Activated effector memory CD4-positive, alpha-beta T cell treated with anti-CD3 and anti-CD28 coated beads, Interleukin-2, amount 50 U/mL, for 16 hours (primary cell): ENCODE measurements at regions not wholly inside any gene's neighbourhood (a gene's known extent, or its start where the extent isn't known, plus 50 kb on each side); places are given as distances from the start of the nearest gene placed in this dataset.
A peak's percentile ranks its signal among the peaks of the same experiment; 100 is the strongest.
"Not testable (repeated sequence)": the region's sequence is repeated elsewhere in the genome, so short reads cannot be mapped to it uniquely, and the experiment has no call there.

Experiments used
- DNase-seq: peaks from one replicate; pipeline ENCODE4 v3.0.0-alpha.2; 2020

DNA sequence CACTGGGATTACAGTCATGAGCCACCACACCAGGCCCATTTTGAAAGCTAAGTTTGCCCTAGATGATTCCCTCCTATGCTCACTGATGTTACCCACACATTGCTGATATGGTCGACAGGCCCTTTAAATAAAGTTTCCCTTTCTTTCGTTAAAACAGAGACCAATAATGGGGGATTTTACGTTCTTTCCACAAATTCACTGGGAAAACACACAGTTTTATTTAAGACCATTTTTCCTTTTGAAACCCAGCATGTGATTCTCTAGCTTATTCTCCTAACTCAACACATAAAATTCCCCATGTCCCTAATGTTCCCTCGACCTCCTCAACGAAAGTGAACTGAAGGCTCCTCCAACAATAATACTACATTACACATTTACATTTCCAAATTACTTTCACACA is 223.2 kb downstream of the ANAPC1 start:
- DNase-seq, result no peak

DNA sequence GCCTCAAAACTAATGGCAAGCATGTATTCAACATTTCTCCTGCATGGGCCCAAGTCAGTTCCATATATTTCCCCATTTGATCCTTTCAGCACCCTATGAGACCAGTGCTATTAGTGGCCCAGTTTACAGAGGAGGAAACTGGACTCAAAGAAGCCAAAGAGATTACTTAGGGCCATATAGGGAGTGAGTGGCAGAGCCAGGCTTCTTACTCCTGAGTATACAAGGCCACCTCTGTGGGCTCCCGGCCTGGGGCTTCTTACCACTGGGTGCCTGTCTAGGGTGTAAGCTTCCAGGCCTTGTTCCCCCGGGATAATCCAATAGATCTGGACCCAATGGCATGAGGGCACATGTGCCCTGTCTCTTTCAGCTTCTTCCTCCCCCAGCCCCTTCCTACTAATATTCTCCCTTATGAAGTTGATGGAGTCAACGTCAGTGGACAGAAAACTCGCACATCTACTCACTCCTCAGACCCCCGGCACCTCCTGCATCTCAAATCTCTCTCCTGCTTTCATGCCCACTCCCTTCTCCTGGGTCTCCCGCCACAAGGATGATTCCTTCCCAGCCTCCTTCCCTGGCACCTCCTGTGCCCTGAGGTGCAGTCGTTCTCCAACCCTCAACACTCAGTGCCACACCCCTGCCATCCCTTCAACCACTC is 222.6 kb downstream of the ANAPC1 start:
- DNase-seq, result no peak

DNA sequence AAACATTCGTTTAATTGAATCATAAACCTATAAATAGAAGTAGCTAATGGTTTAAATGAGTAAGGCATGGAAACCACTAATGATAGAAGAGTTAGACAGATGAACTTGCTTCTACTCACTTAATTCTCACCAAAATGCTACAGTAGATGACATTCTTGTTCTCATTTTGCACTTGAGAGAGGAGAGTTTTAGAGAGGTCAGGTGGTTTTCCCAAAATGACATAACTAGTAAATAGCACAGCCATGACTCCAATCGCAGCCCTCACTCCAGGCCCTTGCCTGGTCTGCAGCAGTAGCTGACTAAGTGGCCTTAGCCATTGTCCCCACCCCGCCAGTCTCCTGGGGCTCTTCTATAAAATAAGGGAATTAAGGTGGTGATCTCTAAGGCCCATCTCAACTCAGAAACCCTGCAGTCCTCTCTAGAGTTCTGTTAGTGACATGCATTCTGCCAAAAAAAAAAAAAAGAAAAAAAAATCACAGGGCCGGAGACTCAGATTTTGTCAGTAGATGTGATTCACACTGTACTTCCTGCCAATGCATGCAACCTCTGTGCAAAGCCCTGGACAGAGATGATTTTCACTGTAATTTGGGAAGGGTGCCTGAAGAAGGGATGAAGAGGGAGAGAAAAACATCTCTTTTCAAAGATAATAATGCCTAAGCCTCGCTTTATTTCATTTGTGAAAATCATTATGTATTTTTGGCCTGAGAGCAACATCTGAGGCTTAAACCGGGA is 221.8 kb downstream of the ANAPC1 start:
- DNase-seq, result no peak

DNA sequence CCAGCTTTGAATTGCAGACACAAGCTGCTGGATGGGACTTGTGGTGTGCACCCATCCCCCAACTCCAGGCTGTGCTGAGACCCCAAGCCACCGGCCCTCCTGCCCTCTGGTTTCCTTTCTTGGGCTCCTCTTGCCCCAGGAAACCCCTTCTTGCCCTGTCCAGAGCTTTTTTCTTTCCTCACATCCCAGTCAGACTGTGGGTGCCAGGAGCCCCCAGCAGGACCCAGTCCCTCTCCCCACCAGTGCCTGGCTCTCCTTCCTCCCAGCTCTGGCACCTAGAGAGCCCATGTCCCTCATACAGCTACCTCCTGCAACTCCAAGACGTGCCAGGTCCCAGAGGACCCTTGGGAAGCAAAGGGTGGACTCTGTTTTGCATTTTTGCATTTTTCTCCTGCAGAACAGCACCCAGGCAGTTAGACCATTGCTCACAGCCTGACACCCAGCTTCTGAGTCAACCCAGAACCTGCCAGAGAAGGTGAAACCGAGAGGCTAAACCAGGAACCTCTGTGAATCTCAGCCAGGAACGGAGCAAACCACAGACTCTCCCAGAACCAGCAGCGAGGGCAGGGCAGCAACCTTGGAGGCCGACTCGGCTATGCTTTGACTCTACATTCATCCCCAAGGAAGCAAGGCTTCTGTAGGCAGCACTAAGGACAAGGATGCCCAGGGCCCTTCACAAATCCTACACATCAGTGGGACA is 221.1 kb downstream of the ANAPC1 start:
- peak; percentile 66 for DNase-seq

DNA sequence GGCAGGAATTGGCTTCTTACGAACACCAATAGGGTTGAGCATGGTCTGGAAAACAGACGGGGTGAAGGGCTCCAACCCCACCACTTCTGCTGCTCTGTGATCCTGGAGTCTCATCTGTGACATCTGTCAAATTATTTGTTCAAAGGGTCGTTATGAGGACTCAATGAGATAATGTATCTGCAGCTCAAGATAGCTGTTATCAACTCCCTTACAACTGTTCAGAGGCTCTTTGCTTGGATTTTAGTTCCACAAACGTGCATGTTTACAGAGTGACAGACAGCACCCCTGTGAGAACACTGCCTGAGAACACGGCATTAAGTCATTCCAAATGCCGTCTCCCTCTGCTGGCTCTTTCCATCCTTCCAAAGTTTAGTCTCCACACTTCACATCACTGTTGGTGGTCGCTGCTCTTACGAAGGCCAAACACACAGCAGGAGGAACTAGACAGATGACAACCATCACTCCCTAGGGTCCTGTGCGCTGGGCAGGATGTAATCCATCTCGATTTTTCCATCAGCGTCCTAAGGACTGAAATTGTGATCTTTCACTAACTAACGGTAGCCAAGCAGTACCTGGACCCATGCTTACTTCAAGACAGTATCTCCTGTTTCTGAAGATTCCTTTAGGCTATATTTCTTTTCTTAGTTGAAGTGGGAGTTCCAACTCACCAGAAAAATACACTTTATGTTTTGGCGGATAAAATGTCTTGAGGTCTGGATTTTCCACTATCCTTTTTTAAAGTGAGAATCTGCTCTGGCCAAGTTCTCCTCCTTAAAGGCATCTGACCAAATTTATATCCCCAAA is 220.3 kb downstream of the ANAPC1 start:
- DNase-seq, result no peak

DNA sequence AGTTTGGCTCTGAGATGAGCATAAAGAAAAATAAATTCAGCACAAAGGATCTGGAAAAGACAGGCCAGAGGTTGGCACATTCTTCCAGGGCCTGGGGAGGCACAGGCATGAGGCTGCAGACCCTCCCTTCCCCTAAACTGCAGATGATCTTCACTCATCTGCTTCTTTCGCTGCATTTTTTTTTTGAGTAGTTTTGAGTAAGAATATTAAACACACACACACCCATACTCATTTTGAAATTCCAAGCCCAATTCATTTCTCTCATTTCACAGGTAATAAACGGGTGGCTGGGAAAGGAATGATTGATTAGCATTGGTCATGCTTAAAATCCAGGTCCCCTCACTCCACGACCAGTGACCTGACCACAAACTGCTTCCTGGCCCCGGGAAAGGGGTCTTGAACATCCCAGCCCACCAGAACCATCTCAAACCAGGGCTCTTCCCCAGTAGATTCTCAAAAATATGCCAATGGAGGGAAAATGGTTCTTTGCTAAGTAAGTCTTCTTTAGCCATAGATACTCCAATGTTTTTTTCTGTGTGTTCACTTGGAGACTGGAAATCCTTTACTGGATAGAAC is 219.6 kb downstream of the ANAPC1 start:
- DNase-seq, result no peak

DNA sequence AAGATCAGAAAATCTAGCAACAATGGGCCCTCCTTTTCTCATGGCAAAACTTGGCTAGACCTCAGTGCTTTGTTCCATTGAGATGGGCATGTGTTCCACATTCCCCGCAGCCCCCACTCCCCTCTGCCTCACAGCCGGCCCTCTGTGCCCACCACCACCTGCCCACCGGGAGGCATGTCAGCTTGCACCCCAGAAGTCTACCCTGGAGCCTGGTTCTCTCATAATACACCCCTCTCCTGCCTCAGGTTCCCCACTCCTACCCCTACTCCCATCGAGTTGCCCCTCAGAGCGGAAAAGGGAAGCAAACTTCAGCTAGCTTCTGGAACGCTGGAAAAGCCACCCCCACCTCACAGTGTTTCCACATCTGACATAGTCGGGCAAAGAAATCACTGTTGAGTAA is 219.0 kb downstream of the ANAPC1 start:
- no peak for DNase-seq

DNA sequence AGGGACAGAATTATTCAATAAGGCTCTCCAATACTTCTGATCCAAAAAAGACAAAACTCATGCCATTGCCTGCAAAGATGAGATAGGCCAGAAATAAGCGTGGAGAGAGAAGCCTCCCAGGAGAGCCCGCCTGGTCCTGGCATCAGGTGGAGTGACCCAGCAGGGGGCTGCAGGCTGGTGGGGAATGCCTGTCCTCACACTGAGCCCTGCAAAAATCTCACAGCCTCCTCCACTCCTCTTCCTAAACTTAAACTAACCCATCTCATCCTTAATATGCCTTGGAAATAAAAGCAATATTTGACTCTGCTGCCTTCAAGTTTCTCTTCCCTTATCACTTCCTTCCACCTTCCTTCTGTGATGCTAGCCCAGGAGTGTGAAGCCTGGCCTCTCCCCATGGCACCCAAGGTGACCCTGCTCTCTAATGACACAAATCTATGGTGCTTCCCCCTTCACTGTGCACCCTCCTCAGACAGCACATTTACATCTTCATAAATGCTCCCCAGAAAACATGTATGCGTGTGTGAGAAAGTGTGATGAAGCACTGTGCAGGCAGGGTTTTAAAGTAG is 218.4 kb downstream of the ANAPC1 start:
- no peak for DNase-seq

DNA sequence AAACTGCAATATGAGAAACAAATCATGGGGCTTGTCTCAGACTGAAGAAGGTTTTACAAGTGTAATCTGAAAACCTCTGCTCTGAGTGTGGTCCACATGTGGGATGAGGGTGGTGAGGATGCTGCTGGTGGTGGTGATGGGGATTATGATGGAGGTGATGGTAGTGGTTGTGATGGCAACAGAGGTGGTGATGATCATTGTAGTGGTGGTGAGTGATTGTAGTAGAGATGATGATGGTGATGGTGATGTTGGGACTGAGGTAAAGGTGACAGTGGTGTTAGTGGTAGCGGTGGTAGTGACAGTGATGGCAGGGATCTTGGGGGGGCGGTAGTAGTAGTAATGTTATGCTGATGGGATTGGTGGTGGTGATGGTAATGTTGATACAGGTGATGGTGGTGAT is 217.8 kb downstream of the ANAPC1 start:
- no peak for DNase-seq

DNA sequence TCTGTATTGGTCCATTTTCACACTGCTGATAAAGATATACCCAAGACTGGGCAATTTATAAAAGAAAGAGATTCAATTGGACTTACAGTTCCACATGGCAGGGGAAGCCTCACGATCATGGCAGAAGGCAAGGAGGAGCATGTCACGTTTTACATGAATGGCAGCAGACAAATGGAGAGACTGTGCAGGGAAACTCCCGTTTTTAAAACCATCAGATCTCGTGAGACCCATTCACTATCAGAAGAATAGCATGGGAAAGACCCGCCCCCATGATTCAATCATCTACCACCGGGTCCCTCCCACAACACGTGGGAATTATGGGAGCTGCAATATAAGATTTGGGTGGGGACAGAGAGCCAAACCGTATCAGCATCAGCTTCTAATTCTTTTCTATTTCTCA is 217.0 kb downstream of the ANAPC1 start:
- DNase-seq, result no peak

DNA sequence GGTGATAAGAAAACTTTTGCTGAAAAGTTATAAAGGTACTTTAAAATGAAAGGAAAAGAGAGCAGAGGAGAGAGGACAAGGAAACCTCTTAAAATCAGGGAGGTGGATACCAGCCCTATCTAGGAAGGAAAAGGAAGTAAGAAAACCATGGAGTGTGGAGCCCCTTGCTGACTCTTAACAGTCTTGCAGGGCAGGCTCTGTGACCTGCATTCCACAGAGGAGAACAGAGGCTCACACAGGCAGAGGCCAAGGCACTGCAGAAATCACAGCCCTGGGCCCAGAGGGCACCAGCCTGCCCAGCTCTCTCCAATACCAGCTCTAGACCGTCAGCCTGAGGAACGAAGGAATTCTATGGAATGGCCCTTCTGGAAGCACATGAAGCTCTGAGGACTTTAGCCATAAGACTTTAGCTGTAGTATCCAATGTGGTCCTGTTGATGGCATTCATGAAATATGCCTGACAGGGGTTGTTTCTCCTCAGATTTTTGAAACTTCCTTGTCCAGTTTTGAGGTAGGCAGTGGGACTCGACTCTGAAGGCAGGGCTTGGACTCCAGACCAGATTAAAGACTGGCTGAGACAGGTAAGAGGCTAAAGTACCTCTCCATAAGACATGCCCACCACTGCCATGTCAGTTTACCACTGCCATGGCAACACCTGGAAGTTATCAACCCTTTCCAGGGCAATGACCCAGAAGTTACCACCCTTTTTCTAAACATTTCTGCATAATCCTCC is 216.3 kb downstream of the ANAPC1 start:
- DNase-seq, result no peak

DNA sequence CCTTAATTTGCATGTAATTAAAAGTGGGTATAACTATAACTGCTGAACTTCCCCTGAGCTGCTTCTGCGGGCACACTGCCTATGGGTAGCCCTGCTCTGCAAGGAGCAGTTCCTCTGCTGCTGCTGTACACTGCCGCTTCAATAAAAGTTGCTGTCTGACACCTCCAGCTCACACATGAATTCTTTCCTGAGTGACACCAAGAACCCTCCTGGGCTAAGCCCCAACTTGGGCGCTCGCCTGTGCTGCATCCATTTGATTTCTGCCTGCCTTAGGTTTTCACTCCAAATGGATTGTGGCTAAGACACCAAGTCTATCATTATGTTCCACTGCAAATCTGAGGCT is 215.7 kb downstream of the ANAPC1 start:
- DNase-seq, result no peak

DNA sequence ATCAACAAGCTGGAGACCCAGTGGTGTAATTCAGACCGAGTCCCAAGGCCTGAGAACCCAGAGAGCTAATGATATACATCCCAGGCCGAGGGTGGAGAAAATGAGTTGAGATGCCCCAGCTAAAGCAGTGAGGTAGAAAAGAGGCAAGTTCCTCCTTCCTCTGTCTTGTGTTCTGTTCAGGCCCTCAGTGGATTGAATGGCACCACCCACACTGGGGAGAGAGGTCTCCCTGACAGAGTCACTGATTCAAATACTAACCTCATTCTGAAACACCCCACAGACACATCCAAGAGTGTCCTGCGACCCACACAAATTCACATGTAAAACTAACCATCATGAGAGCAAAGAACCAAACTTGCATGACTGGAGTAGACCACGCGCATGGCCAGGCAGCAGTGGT is 215.3 kb downstream of the ANAPC1 start:
- DNase-seq, result no peak

DNA sequence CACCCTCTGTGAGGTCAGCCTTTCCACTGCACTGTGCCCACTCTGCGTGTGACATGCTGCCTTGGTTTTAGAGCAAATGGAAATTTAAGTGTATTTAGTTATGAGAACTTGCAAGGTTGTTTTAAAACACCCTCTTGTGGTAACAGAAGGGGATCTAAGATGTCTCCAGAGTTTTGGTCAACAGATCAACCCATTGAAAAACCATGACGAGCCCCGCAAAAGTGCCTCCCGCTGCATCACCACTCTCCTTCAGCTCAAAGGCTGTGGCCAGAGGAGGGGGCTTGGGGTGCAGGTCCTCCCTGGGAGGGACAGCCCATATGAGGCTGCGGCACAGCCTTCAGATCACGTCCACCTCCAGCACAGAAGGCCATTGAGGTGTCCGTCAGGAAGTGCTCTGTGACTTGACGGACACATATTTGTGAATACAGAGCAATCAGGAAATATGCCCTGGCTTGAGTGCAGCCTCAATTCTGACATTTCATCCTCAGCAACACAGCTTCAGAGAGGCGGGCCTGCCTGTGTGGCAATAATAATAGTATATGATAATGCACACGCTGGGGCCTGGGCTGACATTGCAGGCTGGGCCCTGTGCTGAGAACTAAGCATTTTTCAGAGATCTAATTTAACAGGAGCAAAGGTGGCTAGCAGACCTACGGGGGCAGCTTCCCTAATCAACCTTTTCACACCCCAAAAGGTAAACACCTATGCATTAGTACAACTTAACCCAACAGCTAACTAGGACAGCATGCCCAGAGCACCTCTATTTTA is 213.9 kb downstream of the ANAPC1 start:
- no peak for DNase-seq

DNA sequence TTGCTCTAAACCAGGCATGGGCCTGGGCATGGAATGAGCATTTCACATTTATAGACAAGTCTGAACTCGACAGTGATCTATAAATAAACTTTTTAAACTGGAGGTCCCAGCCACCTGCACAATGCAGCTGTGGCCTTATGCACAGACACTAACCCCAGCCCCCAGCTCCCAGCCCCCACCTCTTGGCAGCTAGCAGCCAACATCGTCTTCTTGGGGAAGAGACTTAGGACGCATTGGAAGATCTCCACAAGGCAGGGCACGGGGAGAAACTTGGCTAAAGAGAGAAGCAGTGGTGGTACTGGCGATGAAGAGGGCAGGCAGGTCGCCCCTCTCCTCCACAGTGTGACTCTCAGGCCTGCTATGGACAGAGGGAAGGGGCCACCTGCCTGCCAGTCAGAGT is 213.2 kb downstream of the ANAPC1 start:
- DNase-seq, result no peak

DNA sequence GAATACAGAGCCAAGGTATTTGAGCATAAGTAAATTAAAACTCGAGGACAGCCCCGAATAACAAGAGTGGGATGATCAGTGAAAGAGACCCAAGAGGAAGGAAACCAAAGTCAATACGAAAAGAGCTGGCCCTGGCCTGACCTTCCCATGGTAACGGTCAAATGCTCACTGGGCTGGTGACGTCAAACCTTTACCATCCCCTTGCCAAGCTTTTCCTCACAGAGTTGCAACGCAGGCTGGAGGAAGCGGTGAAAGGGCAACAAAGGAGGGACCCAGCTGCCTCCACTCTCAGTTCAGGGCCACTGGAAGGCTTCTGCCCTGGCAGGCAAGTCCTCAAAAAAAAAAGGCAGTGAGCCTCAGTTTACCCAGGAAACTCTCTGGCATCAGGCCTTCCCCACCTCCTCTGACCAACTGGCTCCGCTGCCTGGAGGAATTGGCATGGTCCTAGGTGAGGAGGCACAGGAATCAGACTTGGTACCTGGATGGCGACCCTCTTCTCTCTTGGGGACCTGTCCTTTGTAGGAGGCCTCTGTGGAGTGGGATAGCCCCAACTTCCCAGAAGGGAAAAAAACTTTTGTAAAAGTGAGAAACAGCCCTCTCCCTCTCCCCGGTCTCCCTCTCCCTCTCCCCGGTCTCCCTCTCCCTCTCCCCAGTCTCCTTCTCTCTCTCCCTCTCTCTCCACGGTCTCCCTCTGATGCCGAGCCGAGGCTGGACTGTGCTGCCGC is 212.4 kb downstream of the ANAPC1 start:
- DNase-seq, result no peak

DNA sequence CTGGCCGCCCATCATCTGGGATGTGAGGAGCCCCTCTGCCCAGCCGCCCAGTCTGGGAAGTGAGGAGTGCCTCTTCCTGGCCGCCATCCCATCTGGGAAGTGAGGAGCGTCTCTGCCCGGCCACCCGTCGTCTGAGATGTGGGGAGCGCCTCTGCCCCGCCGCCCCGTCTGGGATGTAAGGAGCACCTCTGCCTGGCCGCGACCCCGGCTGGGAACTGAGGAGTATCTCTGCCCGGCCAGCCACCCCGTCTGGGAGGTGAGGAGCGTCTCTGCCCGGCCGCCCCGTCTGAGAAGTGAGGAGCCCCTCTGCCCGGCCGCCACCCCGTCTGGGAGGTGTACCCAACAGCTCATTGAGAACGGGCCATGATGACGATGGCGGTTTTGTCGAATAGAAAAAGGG is 211.4 kb downstream of the ANAPC1 start:
- not testable (repeated sequence) for DNase-seq

DNA sequence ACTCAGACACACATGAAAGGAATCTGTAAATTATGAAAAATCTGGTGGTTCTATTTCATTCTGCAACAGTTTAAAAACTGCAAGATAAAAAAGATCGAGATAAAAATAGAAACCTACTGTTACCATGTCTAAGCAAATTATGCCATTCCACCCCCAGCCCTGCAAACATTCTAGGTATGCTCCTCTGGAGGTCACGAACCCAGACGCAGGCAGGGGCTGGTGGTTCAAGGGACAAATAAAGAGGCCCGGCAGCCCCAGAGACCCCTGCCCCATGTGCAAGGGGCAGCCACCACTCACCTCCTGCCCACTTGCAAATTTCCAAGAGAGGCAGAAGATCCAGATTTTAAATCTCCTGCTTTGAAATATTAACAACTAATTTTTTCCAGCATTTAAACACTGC is 210.5 kb downstream of the ANAPC1 start:
- no peak for DNase-seq

DNA sequence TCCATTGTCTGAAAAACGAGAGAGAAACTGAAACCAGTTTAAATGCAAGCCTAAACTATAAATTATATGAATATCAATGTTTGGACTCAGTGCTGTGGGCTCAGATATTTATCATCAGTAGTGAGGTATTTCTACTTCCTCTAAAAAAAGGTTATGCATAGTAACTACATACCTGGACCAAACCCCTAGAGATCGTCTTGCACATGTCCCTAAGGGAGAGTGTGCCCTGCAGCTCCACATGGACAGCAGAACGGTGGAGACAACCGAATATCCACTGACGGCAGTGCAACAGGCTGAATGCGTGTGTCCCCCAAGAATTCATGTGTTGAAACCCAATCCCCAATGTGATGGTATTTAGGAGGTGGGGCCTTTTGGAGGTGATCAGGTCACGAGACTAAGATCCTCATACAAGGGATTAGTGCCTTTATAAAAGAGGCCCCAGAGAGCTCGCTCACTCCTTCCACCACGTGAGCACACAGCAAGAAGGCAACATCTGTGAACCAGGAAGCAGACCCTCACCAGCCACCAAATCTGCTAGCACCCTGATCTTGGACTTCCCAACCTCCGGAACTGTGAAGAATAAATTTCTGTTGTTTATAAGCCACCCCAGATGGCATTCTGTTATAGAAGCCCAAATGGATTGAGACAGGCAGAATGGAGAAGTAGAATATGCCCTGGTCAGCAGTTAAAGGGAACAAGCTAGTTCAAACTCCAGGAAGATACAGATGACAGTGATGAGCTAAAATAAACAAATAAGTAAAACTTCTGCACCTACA is 208.4 kb downstream of the ANAPC1 start:
- no peak for DNase-seq
